Spinal cord (tissue), 9 donors: ENCODE measurements at regions not wholly inside any gene's neighbourhood (a gene's known extent, or its start where the extent isn't known, plus 50 kb on each side); places are given as distances from the start of the nearest gene placed in this dataset.
A peak's percentile ranks its signal among the peaks of the same experiment; 100 is the strongest.

Experiments
- DNase-seq, 6 donors: peaks; one replicate each; pipeline versions ENCODE4 v3.0.0 to v3.0.0-alpha.2; 2013 to 2015; ENCODE audit warnings: low spot score in 6 of 6, low read depth in 4 of 6
- H3K27ac ChIP-seq: one replicate; pipeline ENCODE4 v1.5.1; 2013; ENCODE audit warnings: low read depth, low read length, control low read depth
- H3K27me3 ChIP-seq: one replicate; pipeline ENCODE4 v1.6.1; 2013; ENCODE audit warnings: low read length; ENCODE audit not compliant: control insufficient read depth, insufficient read depth
- H3K36me3 ChIP-seq: one replicate; pipeline ENCODE4 v1.6.1; 2013; ENCODE audit warnings: low read length; ENCODE audit not compliant: control insufficient read depth, insufficient read depth
- H3K4me1 ChIP-seq: one replicate; pipeline ENCODE4 v1.6.1; 2013; ENCODE audit warnings: low read length; ENCODE audit not compliant: control insufficient read depth, insufficient read depth
- H3K4me3 ChIP-seq: one replicate; pipeline ENCODE4 v1.5.1; 2013; ENCODE audit warnings: low read depth, low read length, control low read depth
- H3K9me3 ChIP-seq: one replicate; pipeline ENCODE4 v1.6.1; 2013; ENCODE audit warnings: low read length; ENCODE audit not compliant: control insufficient read depth, insufficient read depth
- WGBS: methylation state at CpG from one replicate; pipeline ENCODE4 v1.1.5; 2013; ENCODE audit warnings: missing lambda C conversion rate; ENCODE audit not compliant: insufficient coverage; 5-methylcytosine and 5-hydroxymethylcytosine counted together
- donor health status: healthy.

- no peak for DNase-seq
- no peaks in the 10 kb centered on the region for H3K9me3 ChIP-seq
- no peaks in the 10 kb centered on the region for H3K36me3 ChIP-seq
- H3K4me1 ChIP-seq: no peaks in the 10 kb centered on the region
- H3K4me3 ChIP-seq: no peak overlapping the region
- no peak overlapping the region for H3K27ac ChIP-seq
- H3K27me3 ChIP-seq: no peaks in the 10 kb centered on the region
These were observed 122.7 kb upstream of the SESN3 start for GRCh38 chr11:95353706-95354105.

- no peak for DNase-seq
- H3K4me3 ChIP-seq: no peak overlapping the region
- WGBS: no CpG with 5 or more reads among the region's 2 CpGs
- H3K27ac ChIP-seq: no peak overlapping the region
- H3K27me3 ChIP-seq: no peaks in the 10 kb centered on the region
- H3K4me1 ChIP-seq: no peaks in the 10 kb centered on the region
- H3K9me3 ChIP-seq: no peaks in the 10 kb centered on the region
- no peaks in the 10 kb centered on the region for H3K36me3 ChIP-seq
These were observed 121.8 kb upstream of the SESN3 start for GRCh38 chr11:95352733-95353346.

GRCh38 chr11:95349345-95349942, 118.4 kb upstream of the SESN3 start:
- H3K36me3 ChIP-seq: no peaks in the 10 kb centered on the region
- no peak overlapping the region for H3K4me3 ChIP-seq
- no peak overlapping the region for H3K27ac ChIP-seq
- no peak for DNase-seq
- H3K4me1 ChIP-seq: no peaks in the 10 kb centered on the region
- no peaks in the 10 kb centered on the region for H3K9me3 ChIP-seq
- H3K27me3 ChIP-seq: no peaks in the 10 kb centered on the region

GRCh38 chr11:95346265-95346664, 115.3 kb upstream of the SESN3 start:
- DNase-seq: no peak
- H3K4me3 ChIP-seq: no peak overlapping the region
- H3K9me3 ChIP-seq: no peaks in the 10 kb centered on the region
- 88% methylated on average over 1 of the region's 1 CpG for WGBS
- H3K4me1 ChIP-seq: peaks cover 4% of the 10 kb centered on the region
- H3K36me3 ChIP-seq: no peaks in the 10 kb centered on the region
- no peaks in the 10 kb centered on the region for H3K27me3 ChIP-seq
- no peak overlapping the region for H3K27ac ChIP-seq

- no peak for DNase-seq
- no peaks in the 10 kb centered on the region for H3K36me3 ChIP-seq
- H3K27me3 ChIP-seq: no peaks in the 10 kb centered on the region
- no peak overlapping the region for H3K27ac ChIP-seq
- peaks cover 7% of the 10 kb centered on the region for H3K4me1 ChIP-seq
- H3K4me3 ChIP-seq: no peak overlapping the region
- H3K9me3 ChIP-seq: no peaks in the 10 kb centered on the region
These were observed 114.6 kb upstream of the SESN3 start for GRCh38 chr11:95345651-95346050.

GRCh38 chr11:95344932-95345642, 114.1 kb upstream of the SESN3 start:
- 100% methylated on average over 1 of the region's 4 CpGs for WGBS
- DNase-seq: no peak
- peaks cover 7% of the 10 kb centered on the region for H3K4me1 ChIP-seq
- no peaks in the 10 kb centered on the region for H3K36me3 ChIP-seq
- H3K4me3 ChIP-seq: no peak overlapping the region
- H3K27me3 ChIP-seq: no peaks in the 10 kb centered on the region
- H3K9me3 ChIP-seq: no peaks in the 10 kb centered on the region
- no peak overlapping the region for H3K27ac ChIP-seq

GRCh38 chr11:95341221-95341620, 110.2 kb upstream of the SESN3 start:
- H3K36me3 ChIP-seq: no peaks in the 10 kb centered on the region
- peak overlapping the region; percentile 29 for H3K27ac ChIP-seq
- H3K4me3 ChIP-seq: no peak overlapping the region
- peak in 3 of 6 donors; percentile 20 to 81 (median 46) for DNase-seq
- no peaks in the 10 kb centered on the region for H3K27me3 ChIP-seq
- H3K4me1 ChIP-seq: peaks cover 32% of the 10 kb centered on the region
- 12% methylated on average over 10 of the region's 10 CpGs for WGBS
- no peaks in the 10 kb centered on the region for H3K9me3 ChIP-seq

- H3K4me1 ChIP-seq: peaks cover 32% of the 10 kb centered on the region
- peak overlapping the region; percentile 96 for H3K27ac ChIP-seq
- no peak overlapping the region for H3K4me3 ChIP-seq
- H3K27me3 ChIP-seq: no peaks in the 10 kb centered on the region
- 30% methylated on average over 2 of the region's 4 CpGs for WGBS
- DNase-seq: no peak
- H3K36me3 ChIP-seq: no peaks in the 10 kb centered on the region
- no peaks in the 10 kb centered on the region for H3K9me3 ChIP-seq
These were observed 108.3 kb upstream of the SESN3 start for GRCh38 chr11:95339086-95339901.

GRCh38 chr11:95338430-95338991, 107.5 kb upstream of the SESN3 start:
- no peaks in the 10 kb centered on the region for H3K9me3 ChIP-seq
- H3K27ac ChIP-seq: peak overlapping the region; percentile 96
- no peak overlapping the region for H3K4me3 ChIP-seq
- H3K27me3 ChIP-seq: no peaks in the 10 kb centered on the region
- H3K36me3 ChIP-seq: no peaks in the 10 kb centered on the region
- H3K4me1 ChIP-seq: peaks cover 32% of the 10 kb centered on the region
- WGBS: 17% methylated on average over 2 of the region's 4 CpGs
- DNase-seq: peak; percentile 86 to 96 (median 88)
